GM12874 (cell line): ENCODE measurements at regions not wholly inside any gene's neighbourhood (a gene's known extent, or its start where the extent isn't known, plus 50 kb on each side); places are given as distances from the start of the nearest gene placed in this dataset.

Source experiments
- CTCF ChIP-seq: IDR thresholded peaks from 2 replicates; pipeline ENCODE4 v1.5.1; 2011; ENCODE audit warnings: low read depth, mild to moderate bottlenecking, control low read depth, low read length, moderate library complexity; ENCODE audit not compliant: insufficient read depth

DNA sequence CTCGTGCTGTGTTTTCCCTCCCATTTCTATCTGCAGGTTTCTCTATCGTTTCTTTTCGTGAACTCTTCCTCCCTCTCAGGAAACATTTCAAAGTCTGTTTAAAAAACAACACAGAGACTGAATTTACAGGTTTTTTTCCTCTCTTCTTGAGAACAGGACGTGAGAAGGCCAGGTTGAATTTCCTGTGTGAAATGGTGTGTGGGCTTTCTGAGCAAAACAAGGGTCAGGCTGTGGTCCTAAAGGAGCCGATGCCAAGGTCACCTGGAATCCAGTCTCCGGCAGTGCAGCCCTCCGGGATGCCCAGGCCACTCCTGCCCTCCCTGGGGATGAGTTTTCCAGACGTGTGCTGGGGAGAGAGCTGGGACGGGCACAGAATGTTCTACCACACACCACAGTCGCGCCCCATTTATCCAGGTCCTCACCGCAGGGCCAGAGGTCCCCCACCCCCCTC, 62.7 kb upstream of the RUNX3 start:
- TF ChIP-seq CTCF = no peak

GRCh38 chr1:24992124-24992760, 62.2 kb upstream of the RUNX3 start:
- no peak for TF ChIP-seq CTCF

GRCh38 chr1:24991697-24992096, 61.6 kb upstream of the RUNX3 start:
- TF ChIP-seq CTCF = no peak

DNA sequence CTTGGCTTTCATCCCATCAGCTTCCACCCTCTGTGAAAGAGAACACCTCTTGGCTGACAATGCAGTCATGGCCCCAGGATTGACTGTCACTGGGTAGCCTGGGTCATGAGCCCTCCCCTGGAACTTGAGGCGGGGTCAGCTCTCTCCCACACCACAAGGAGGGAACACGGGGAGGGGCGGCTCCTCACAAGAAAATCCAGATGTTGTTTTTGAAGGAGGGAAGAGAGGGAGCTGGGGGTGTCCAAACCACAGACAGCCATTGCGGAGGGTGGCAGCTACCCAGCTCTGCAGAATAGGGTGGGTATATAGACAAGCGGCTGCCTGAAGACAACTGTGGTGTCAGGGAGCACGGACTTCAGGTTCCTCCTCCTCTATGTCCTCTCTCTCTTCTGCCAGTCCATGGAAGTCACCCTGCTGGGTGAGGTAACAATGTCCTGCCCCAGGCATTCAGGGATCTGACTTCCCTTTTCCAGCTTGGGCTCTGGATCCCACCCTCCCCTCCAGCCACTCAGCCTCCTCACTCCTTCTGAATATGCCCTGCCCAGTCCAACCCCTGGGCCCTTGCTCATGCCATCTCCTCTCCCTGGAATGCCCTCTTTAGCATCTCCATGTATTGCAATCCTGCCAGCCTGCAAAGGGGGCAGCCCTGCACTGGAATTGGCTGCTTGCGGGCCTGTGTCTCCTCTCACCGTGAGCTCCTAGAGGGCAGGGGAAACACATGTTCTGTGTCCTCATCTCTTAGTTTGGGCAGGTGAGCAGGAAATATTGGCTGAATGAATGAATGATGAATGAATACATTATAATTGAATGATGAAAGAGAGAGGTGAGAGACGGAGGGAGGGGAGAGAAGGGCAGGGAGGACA, 60.9 kb upstream of the RUNX3 start:
- no peak for TF ChIP-seq CTCF

- TF ChIP-seq CTCF = no peak
Observed at GRCh38 chr1:24990136-24990535, 60.1 kb upstream of the RUNX3 start.

DNA sequence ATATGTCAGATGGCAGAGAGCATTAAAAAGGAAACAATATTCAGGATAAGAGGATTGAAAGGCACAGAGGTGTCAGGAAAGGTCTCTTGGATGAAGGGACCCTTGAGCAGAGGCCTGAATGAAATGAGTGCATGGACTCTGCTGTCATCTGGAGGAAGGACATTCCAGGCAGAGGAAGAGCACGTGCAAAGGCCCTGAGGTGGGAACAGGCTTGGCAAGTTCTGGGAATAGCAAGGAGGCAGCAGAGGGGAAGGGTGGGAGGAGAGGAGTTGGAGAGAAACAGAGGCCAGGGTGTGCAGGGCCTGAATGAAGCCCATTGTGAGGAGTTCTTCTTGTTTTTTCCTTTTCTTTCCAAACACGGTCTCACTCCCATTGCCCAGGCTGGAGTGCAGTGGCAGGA, 59.0 kb upstream of the RUNX3 start:
- no peak for TF ChIP-seq CTCF

- no peak for TF ChIP-seq CTCF
Observed at GRCh38 chr1:24988558-24988912, 58.5 kb upstream of the RUNX3 start.
